OCI-LY3 (cell line): ENCODE measurements at regions not wholly inside any gene's neighbourhood (a gene's known extent, or its start where the extent isn't known, plus 50 kb on each side); places are given as distances from the start of the nearest gene placed in this dataset.

ENCODE experiments used
- H2AFZ ChIP-seq: fragments of 200-600, 300-600 bp; shearing (Covaris generic); 2 replicates; pipeline ENCODE4 v1.6.0; 2014; ENCODE audit warnings: antibody characterized with exemption, low read depth, low read length
- H3K27ac ChIP-seq: fragments of 200-600, 300-600 bp; sonication (generic); 2 replicates; pipeline ENCODE4 v1.5.1; 2014; ENCODE audit warnings: mild to moderate bottlenecking, low read length, moderate library complexity, mixed read lengths
- H3K27me3 ChIP-seq: fragments of 200-600, 300-600 bp; sonication (generic); 2 replicates; pipeline ENCODE4 v1.6.1; 2014; ENCODE audit warnings: low read depth, low read length, mixed read lengths
- H3K36me3 ChIP-seq: fragments of 200-600, 300-600 bp; sonication (generic); replicated peaks from 2 replicates; pipeline ENCODE3; 2014; ENCODE audit warnings: low read depth, low read length, mixed read lengths
- H3K4me1 ChIP-seq: fragments of 300-600, 200-600 bp; sonication (generic); 2 replicates; pipeline ENCODE4 v1.6.1; 2014; ENCODE audit warnings: low read length, mixed read lengths
- H3K4me2 ChIP-seq: fragments of 200-600, 300-600 bp; sonication (generic); 2 replicates; pipeline ENCODE4 v1.6.1; 2014; ENCODE audit warnings: low read length, mixed read lengths
- H3K4me3 ChIP-seq: fragments of 300-600, 200-600 bp; sonication (generic); 2 replicates; pipeline ENCODE4 v1.5.1; 2014; ENCODE audit warnings: antibody characterized with exemption, mild to moderate bottlenecking, low read length, moderate library complexity
- H3K79me2 ChIP-seq: fragments of 300-600, 200-600 bp; shearing (Covaris generic); 2 replicates; pipeline ENCODE4 v1.6.1; 2014; ENCODE audit warnings: mild to moderate bottlenecking, low read length, mixed read lengths
- H3K9ac ChIP-seq: fragments of 300-600, 200-600 bp; shearing (Covaris generic); 2 replicates; pipeline ENCODE4 v1.6.0; 2014; ENCODE audit warnings: mild to moderate bottlenecking, low read length, moderate library complexity
- H3K9me3 ChIP-seq: fragments of 200-600, 300-600 bp; shearing (Covaris generic); 2 replicates; pipeline ENCODE4 v1.6.1; 2014; ENCODE audit warnings: low read length, mixed read lengths; ENCODE audit not compliant: insufficient read depth
- H4K20me1 ChIP-seq: fragments of 200-600, 300-600 bp; sonication (generic); 2 replicates; pipeline ENCODE4 v1.6.1; 2016; ENCODE audit warnings: low read length, mixed read lengths; ENCODE audit not compliant: insufficient read depth
- EZH2phosphoT487 ChIP-seq: fragments of 200-600 bp; shearing (Covaris generic); IDR thresholded peaks from 2 replicates; pipeline ENCODE4 v1.6.1; 2018; ENCODE audit warnings: antibody characterized with exemption, mixed run types, low read depth
- TF ChIP-seq, protein P1 (sequence below): fragments of 200-600, 300-600 bp; sonication (generic); IDR thresholded peaks from 2 replicates; pipeline ENCODE4 v1.5.1; 2014; ENCODE audit warnings: antibody characterized with exemption, low read length, low read depth

DNA sequence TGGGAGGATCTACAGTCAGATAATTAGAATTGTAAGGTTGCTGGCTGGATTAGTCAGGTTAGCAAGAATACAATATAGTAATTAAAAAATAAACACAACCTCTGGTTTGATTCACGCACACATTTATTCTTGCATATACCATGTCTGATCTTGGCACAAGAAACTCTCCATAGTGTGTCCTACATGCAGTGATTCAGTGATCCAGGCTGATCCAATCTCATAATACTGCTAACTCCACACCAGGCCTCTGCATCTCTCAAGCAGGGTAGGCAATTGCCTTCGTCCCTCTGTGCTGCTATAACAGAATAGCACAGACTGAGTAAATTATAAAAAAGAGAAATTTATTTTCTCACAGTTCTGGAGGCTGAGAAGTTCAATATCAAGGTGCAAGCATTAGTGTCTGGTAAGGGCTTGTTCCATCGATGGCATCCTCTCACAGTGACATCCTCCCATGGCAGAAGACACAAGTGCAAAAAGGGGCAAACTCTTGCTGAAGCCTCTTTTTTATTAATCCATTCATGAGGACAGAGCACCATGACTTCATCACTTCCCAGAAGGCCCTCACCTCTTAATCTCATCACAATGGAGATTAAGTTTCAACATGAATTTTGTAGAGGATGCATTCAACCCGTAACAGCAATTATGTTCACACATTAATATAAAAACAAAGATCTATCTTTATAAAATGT is 741.0 kb upstream of the NCAM2 start:
- no peak overlapping the region for H3K4me3 ChIP-seq
- H3K9ac ChIP-seq = no peak overlapping the region
- H3K27me3 ChIP-seq = no peaks in the 10 kb centered on the region
- H3K79me2 ChIP-seq = no peaks in the 10 kb centered on the region
- no peak overlapping the region for H3K27ac ChIP-seq
- no peaks in the 10 kb centered on the region for H3K4me1 ChIP-seq
- no peaks in the 10 kb centered on the region for H3K36me3 ChIP-seq
- no peaks in the 10 kb centered on the region for H3K9me3 ChIP-seq
- no peaks in the 10 kb centered on the region for H4K20me1 ChIP-seq
- no peak overlapping the region for H3K4me2 ChIP-seq
- TF ChIP-seq, protein P1, sequence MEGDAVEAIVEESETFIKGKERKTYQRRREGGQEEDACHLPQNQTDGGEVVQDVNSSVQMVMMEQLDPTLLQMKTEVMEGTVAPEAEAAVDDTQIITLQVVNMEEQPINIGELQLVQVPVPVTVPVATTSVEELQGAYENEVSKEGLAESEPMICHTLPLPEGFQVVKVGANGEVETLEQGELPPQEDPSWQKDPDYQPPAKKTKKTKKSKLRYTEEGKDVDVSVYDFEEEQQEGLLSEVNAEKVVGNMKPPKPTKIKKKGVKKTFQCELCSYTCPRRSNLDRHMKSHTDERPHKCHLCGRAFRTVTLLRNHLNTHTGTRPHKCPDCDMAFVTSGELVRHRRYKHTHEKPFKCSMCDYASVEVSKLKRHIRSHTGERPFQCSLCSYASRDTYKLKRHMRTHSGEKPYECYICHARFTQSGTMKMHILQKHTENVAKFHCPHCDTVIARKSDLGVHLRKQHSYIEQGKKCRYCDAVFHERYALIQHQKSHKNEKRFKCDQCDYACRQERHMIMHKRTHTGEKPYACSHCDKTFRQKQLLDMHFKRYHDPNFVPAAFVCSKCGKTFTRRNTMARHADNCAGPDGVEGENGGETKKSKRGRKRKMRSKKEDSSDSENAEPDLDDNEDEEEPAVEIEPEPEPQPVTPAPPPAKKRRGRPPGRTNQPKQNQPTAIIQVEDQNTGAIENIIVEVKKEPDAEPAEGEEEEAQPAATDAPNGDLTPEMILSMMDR = no peak
- TF ChIP-seq EZH2phosphoT487 = no peak
- no peak overlapping the region for H2AFZ ChIP-seq

GRCh38 chr21:20258542-20258941 is 739.7 kb upstream of the NCAM2 start:
- Histone ChIP-seq H3K79me2 (no peaks in the 10 kb centered on the region), H3K9me3 (no peaks in the 10 kb centered on the region), H3K27me3 (no peaks in the 10 kb centered on the region), H3K4me1 (no peaks in the 10 kb centered on the region), H3K4me3 (no peak overlapping the region), H3K9ac (no peak overlapping the region), H2AFZ (no peak overlapping the region), H3K27ac (no peak overlapping the region), H3K4me2 (no peak overlapping the region), H4K20me1 (no peaks in the 10 kb centered on the region), H3K36me3 (no peaks in the 10 kb centered on the region)
- TF ChIP-seq EZH2phosphoT487 = no peak
- TF ChIP-seq, protein P1 = no peak

- no peaks in the 10 kb centered on the region for H3K79me2 ChIP-seq
- no peak overlapping the region for H2AFZ ChIP-seq
- no peaks in the 10 kb centered on the region for H4K20me1 ChIP-seq
- H3K9ac ChIP-seq = no peak overlapping the region
- H3K9me3 ChIP-seq = no peaks in the 10 kb centered on the region
- H3K27me3 ChIP-seq = no peaks in the 10 kb centered on the region
- no peaks in the 10 kb centered on the region for H3K36me3 ChIP-seq
- H3K4me3 ChIP-seq = no peak overlapping the region
- no peak overlapping the region for H3K27ac ChIP-seq
- TF ChIP-seq EZH2phosphoT487 = no peak
- TF ChIP-seq, protein P1 = no peak
- no peak overlapping the region for H3K4me2 ChIP-seq
- no peaks in the 10 kb centered on the region for H3K4me1 ChIP-seq
Observed at GRCh38 chr21:20259031-20259867, 739.0 kb upstream of the NCAM2 start.

DNA sequence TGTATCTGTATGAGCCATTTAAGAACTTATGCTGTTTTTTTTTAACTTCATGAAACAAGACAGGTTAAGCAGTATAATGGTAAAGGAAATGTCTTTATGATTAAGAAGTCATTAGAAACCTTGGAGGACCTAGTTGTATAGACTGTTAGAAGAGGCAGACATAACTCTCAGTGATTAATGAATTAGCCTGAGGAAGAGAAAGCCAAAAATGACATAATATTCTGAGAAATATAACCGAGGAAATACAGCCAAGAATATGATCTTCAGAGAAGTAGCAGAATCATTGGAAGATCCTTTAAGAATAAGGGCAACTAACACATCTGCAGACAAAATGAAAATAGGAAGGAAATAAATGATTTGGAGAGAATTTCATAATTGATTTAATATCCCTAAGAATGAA is 738.1 kb upstream of the NCAM2 start:
- no peaks in the 10 kb centered on the region for H3K4me1 ChIP-seq

More for the DNA sequence above, 738.1 kb upstream of the NCAM2 start:
- H3K4me3 ChIP-seq = no peak overlapping the region
- H3K79me2 ChIP-seq = no peaks in the 10 kb centered on the region
- TF ChIP-seq, protein P1 = no peak
- no peak for TF ChIP-seq EZH2phosphoT487
- no peak overlapping the region for H3K27ac ChIP-seq
- no peak overlapping the region for H2AFZ ChIP-seq
- no peaks in the 10 kb centered on the region for H4K20me1 ChIP-seq
- H3K36me3 ChIP-seq = no peaks in the 10 kb centered on the region
- H3K9me3 ChIP-seq = no peaks in the 10 kb centered on the region
- no peak overlapping the region for H3K9ac ChIP-seq
- no peak overlapping the region for H3K4me2 ChIP-seq
- H3K27me3 ChIP-seq = no peaks in the 10 kb centered on the region
